ENCODE measurements at regions not wholly inside any gene's neighbourhood (a gene's known extent, or its start where the extent isn't known, plus 50 kb on each side); places are given as distances from the start of the nearest gene placed in this dataset.

GRCh38 chr4:13137390-13137789, 346.8 kb downstream of the RAB28 start:
- no peak overlapping the region for H2BK12ac ChIP-seq (ENCODE audit: low read depth, low read length)
- no peak overlapping the region for H4K91ac ChIP-seq (replicated peaks; ENCODE audit: insufficient read length, low read length)
- no peak overlapping the region for H3K18ac ChIP-seq (ENCODE audit: extremely low read depth, low read length)
- H4K8ac ChIP-seq (ENCODE audit: extremely low read depth, insufficient read depth, low read length), result no peak overlapping the region
- no peaks in the 10 kb centered on the region for H3K36me3 ChIP-seq (ENCODE audit: control insufficient read depth in 2 of 4, insufficient read depth in 4 of 4, low read length in 3 of 4)
- H2BK120ac ChIP-seq (replicated peaks; ENCODE audit: low read depth, low read length), result no peak overlapping the region
- WGBS, 2 experiments (ENCODE audit: extremely low coverage in 1 of 2, insufficient coverage in 1 of 2, insufficient read length in 1 of 2, insufficient replicate concordance in 2 of 2, low coverage in 1 of 2, low lambda C conversion rate in 2 of 2, missing lambda C conversion rate in 1 of 2), result 86% methylated on average over 2 of the region's 2 CpGs; no CpG with 5 or more reads in 1 of the 2 experiments
- no peaks in the 10 kb centered on the region for H3K27me3 ChIP-seq (replicated peaks in 1 of 4; ENCODE audit: control insufficient read depth in 3 of 4, extremely low read depth in 1 of 4, insufficient read depth in 3 of 4, low read length in 3 of 4)
- H3K4me3 ChIP-seq (ENCODE audit: extremely low read depth in 1 of 4, insufficient read depth in 2 of 4, low read depth in 3 of 4, low read length in 4 of 4), result no peak overlapping the region
- H3K79me2 ChIP-seq (ENCODE audit: control insufficient read depth in 1 of 2, insufficient read depth in 2 of 2, low read length in 2 of 2), result no peaks in the 10 kb centered on the region
- H4K5ac ChIP-seq (ENCODE audit: insufficient read length, low read depth, low read length), result no peak overlapping the region
- no peak overlapping the region for H2BK20ac ChIP-seq (ENCODE audit: low read length)
- H4K20me1 ChIP-seq (replicated peaks in 1 of 2; ENCODE audit: control insufficient read depth in 1 of 2, insufficient read depth in 2 of 2, low read length in 2 of 2), result peaks cover 0 to 4% of the 10 kb centered on the region in 2 experiments
- H2BK5ac ChIP-seq (ENCODE audit: low read depth, low read length), result no peak overlapping the region
- H3K56ac ChIP-seq (replicated peaks; ENCODE audit: insufficient read length, low read depth, low read length), result no peak overlapping the region
- no peak overlapping the region for H3K27ac ChIP-seq (ENCODE audit: low read depth, low read length)
- no peak overlapping the region for H2AFZ ChIP-seq (ENCODE audit: low read length)
- H3K79me1 ChIP-seq (ENCODE audit: low read depth, low read length), result no peaks in the 10 kb centered on the region
- no peak for DNase-seq (ENCODE audit: low read depth in 1 of 2, low spot score in 2 of 2)
- no peak overlapping the region for H3K4me2 ChIP-seq (ENCODE audit: insufficient read depth in 1 of 2, low read depth in 2 of 2, low read length in 2 of 2)
- H3K9ac ChIP-seq (replicated peaks in 1 of 4; ENCODE audit: extremely low read depth in 1 of 4, low read depth in 3 of 4, low read length in 3 of 4), result no peak overlapping the region
- ChIA-PET POLR2A (ENCODE audit: partially characterized antibody) (no interaction called here), CTCF (ENCODE audit: partially characterized antibody) (interaction anchor here (1.0 to 1.7 kb wide), 2 partner anchors 11 to 27 kb away, joined by 3 to 4 read pairs; no protein-coding TSS in a partner anchor)
- peaks cover 0 to 3% of the 10 kb centered on the region in 2 experiments; a peak in 1 of 4 replicates for H3K9me3 ChIP-seq (ENCODE audit: insufficient read depth in 2 of 2, low read depth in 1 of 2, low read length in 1 of 2)
- no peak overlapping the region for H2AK5ac ChIP-seq (ENCODE audit: low read depth, low read length)
- no peak for FAIRE-seq
- no peaks in the 10 kb centered on the region for H3K4me1 ChIP-seq (replicated peaks in 1 of 4; ENCODE audit: control insufficient read depth in 3 of 4, insufficient read depth in 4 of 4, low read length in 3 of 4)
- no peak overlapping the region for H3K4ac ChIP-seq (replicated peaks; ENCODE audit: insufficient read length, low read depth, low read length)
- TF ChIP-seq TEAD4 (IDR thresholded peaks at IDR 0.05; ENCODE audit: low read depth, low read length), result no peak
- no peak overlapping the region for H3K23ac ChIP-seq (ENCODE audit: insufficient read length)
- H3K14ac ChIP-seq (ENCODE audit: insufficient read length), result no peak overlapping the region
- H3K23me2 ChIP-seq (ENCODE audit: low read depth, low read length), result peaks cover 3% of the 10 kb centered on the region; the same call in 1 of the 2 replicates
- H2BK15ac ChIP-seq (ENCODE audit: low read length), result no peak overlapping the region
